RWPE2 (cell line): ENCODE measurements at regions not wholly inside any gene's neighbourhood (a gene's known extent, or its start where the extent isn't known, plus 50 kb on each side); places are given as distances from the start of the nearest gene placed in this dataset.

Experiments
- ATAC-seq: fragments of 200-7000 bp; cut with Tn5 transposase; 3 replicates; pipeline ENCODE4 v1.9.1; 2021; ENCODE audit warnings: low read depth
- DNase-seq: peaks from one replicate; pipeline ENCODE4 v3.0.0-alpha.2; 2020; ENCODE audit warnings: low spot score
- H3K27ac ChIP-seq: fragments of 450-650 bp; 2 replicates; pipeline ENCODE4 v1.5.1; 2017; ENCODE audit warnings: mild to moderate bottlenecking; ENCODE audit not compliant: poor library complexity, severe bottlenecking
- H3K27me3 ChIP-seq: fragments of 250-450 bp; sonication (Bioruptor Pico); 2 replicates; pipeline ENCODE4 v1.5.1; 2021; ENCODE audit warnings: mild to moderate bottlenecking, moderate library complexity; ENCODE audit not compliant: insufficient read depth, poor library complexity, severe bottlenecking
- H3K36me3 ChIP-seq: fragments of 250-450 bp; sonication (Bioruptor Pico); 2 replicates; pipeline ENCODE4 v1.5.1; 2020; ENCODE audit warnings: low read depth, mild to moderate bottlenecking, moderate library complexity
- H3K4me1 ChIP-seq: fragments of 250-450 bp; sonication (Bioruptor Pico); 2 replicates; pipeline ENCODE4 v1.5.1; 2021; ENCODE audit warnings: mild to moderate bottlenecking, moderate library complexity; ENCODE audit not compliant: insufficient read depth, poor library complexity, severe bottlenecking
- H3K4me3 ChIP-seq: fragments of 250-450 bp; sonication (Bioruptor Pico); 2 replicates; pipeline ENCODE4 v1.5.1; 2021; ENCODE audit warnings: mild to moderate bottlenecking, moderate library complexity; ENCODE audit not compliant: severe bottlenecking
- H3K9me3 ChIP-seq: fragments of 250-450 bp; sonication (Bioruptor Pico); 2 replicates; pipeline ENCODE4 v1.5.1; 2021; ENCODE audit warnings: mild to moderate bottlenecking, moderate library complexity; ENCODE audit not compliant: severe bottlenecking
- CTCF ChIP-seq: fragments of 450-650 bp; IDR thresholded peaks from one replicate; pipeline ENCODE4 v1.5.1; 2017; ENCODE audit warnings: mild to moderate bottlenecking, moderate library complexity; ENCODE audit not compliant: poor library complexity, severe bottlenecking

GRCh38 chr6:84517741-84518530 lies 246.5 kb downstream of the TBX18 start:
- no peaks in the 10 kb centered on the region for H3K36me3 ChIP-seq
- no peak overlapping the region for H3K27ac ChIP-seq
- H3K4me1 ChIP-seq, result peaks cover 4% of the 10 kb centered on the region
- ATAC-seq (no peak), DNase-seq (no peak)
- no peak overlapping the region for H3K4me3 ChIP-seq
- TF ChIP-seq CTCF, result no peak
- no peaks in the 10 kb centered on the region for H3K9me3 ChIP-seq
- no peaks in the 10 kb centered on the region for H3K27me3 ChIP-seq

- Histone ChIP-seq H3K27ac (no peak overlapping the region), H3K27me3 (no peaks in the 10 kb centered on the region), H3K4me1 (no peaks in the 10 kb centered on the region), H3K36me3 (no peaks in the 10 kb centered on the region), H3K9me3 (no peaks in the 10 kb centered on the region), H3K4me3 (no peak overlapping the region)
- DNase-seq (no peak), ATAC-seq (no peak)
- no peak for TF ChIP-seq CTCF
These were observed 248.2 kb downstream of the TBX18 start for GRCh38 chr6:84516154-84516553.

GRCh38 chr6:84515067-84515466 lies 249.3 kb downstream of the TBX18 start:
- H3K27ac ChIP-seq, result no peak overlapping the region
- H3K9me3 ChIP-seq, result no peaks in the 10 kb centered on the region
- H3K36me3 ChIP-seq, result no peaks in the 10 kb centered on the region
- no peaks in the 10 kb centered on the region for H3K4me1 ChIP-seq
- no peak for ATAC-seq
- H3K4me3 ChIP-seq, result no peak overlapping the region
- TF ChIP-seq CTCF, result no peak
- H3K27me3 ChIP-seq, result no peaks in the 10 kb centered on the region
- DNase-seq, result no peak

GRCh38 chr6:84514089-84514971 lies 250.1 kb downstream of the TBX18 start:
- no peak for ATAC-seq
- Histone ChIP-seq H3K27me3 (no peaks in the 10 kb centered on the region), H3K27ac (no peak overlapping the region), H3K4me1 (no peaks in the 10 kb centered on the region), H3K36me3 (no peaks in the 10 kb centered on the region), H3K9me3 (no peaks in the 10 kb centered on the region), H3K4me3 (no peak overlapping the region)
- DNase-seq, result no peak
- TF ChIP-seq CTCF, result no peak
